ENCODE measurements at regions not wholly inside any gene's neighbourhood (a gene's known extent, or its start where the extent isn't known, plus 50 kb on each side); places are given as distances from the start of the nearest gene placed in this dataset.

- Mint-ChIP-seq H3K27ac (no peak overlapping the region), H3K9me3 (no peaks in the 10 kb centered on the region), H3K36me3 (no peaks in the 10 kb centered on the region), H3K27me3 (peaks cover 6% of the 10 kb centered on the region), H3K4me1 (no peaks in the 10 kb centered on the region), H3K4me3 (no peak overlapping the region)
- ATAC-seq = no peak
Observed at GRCh38 chr12:97411341-97411740, 51.3 kb upstream of the RMST start.
